ENCODE measurements at regions not wholly inside any gene's neighbourhood (a gene's known extent, or its start where the extent isn't known, plus 50 kb on each side); places are given as distances from the start of the nearest gene placed in this dataset.

DNA sequence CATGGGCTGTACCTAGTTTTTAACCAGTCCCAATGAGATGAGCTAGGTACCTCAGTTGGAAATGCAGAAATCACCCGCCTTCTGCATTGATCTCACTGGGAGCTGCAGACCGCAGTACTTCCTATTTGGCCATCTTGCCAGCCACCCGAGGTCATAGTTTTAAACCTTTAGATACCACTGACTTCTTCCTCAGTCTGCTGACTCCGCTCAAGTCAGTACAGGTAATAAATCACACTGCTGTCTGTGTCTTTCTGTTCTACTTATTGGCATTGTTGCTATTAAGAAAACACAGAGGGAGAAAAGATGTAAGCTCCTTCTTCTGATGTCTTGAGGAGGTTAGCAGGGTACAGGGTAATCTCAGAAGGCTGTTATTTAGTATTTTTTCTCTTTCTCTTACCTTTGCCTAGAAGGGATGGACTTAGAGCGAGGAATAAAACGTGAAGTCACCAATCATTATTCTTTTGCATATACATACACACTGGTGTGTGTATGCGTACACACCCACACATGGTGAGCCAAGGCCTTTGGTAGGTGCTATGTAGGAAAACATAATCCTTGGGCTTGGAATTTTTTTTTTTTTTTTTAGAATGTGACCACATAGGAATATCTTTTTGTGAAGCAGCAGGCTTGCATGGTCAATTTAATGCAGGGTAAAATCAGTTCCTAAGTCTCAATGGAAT lies 197.2 kb downstream of the EDEM1 start:
- TF ChIP-seq POLR2A (IDR thresholded peaks at IDR 0.05) (no peak), CTCF (IDR thresholded peaks at IDR 0.05) (no peak)
